Subcutaneous abdominal adipose tissue (tissue), 5 donors: ENCODE measurements at regions not wholly inside any gene's neighbourhood (a gene's known extent, or its start where the extent isn't known, plus 50 kb on each side); places are given as distances from the start of the nearest gene placed in this dataset.
"Not testable (repeated sequence)": the region's sequence is repeated elsewhere in the genome, so short reads cannot be mapped to it uniquely, and the experiment has no call there.

ENCODE experiments used
- H3K27ac ChIP-seq: one replicate; pipeline ENCODE4 v1.7.0; 2013; ENCODE audit warnings: low read depth, mild to moderate bottlenecking, inconsistent platforms, low read length, moderate library complexity
- H3K27me3 ChIP-seq, 5 donors: one replicate each; pipeline ENCODE4 v1.7.0; 2013; ENCODE audit warnings: low read length in 5 of 5, inconsistent platforms in 1 of 5; ENCODE audit not compliant: control insufficient read depth in 5 of 5, insufficient read depth in 4 of 5
- H3K36me3 ChIP-seq, 5 donors: one replicate each; pipeline ENCODE4 v1.7.0; 2013; ENCODE audit warnings: low read length in 5 of 5; ENCODE audit not compliant: control insufficient read depth in 5 of 5, insufficient read depth in 5 of 5
- H3K4me1 ChIP-seq, 5 donors: one replicate each; pipeline ENCODE4 v1.7.0; 2013; ENCODE audit warnings: low read length in 5 of 5, mild to moderate bottlenecking in 3 of 5, moderate library complexity in 1 of 5; ENCODE audit not compliant: control insufficient read depth in 5 of 5, insufficient read depth in 5 of 5
- H3K4me3 ChIP-seq, 5 donors: one replicate each; pipeline ENCODE4 v1.7.0; 2013; ENCODE audit warnings: low read length in 5 of 5, low read depth in 1 of 5
- H3K9ac ChIP-seq, 5 donors: one replicate each; pipeline ENCODE4 v1.7.0; 2013; ENCODE audit warnings: low read length in 5 of 5, mild to moderate bottlenecking in 4 of 5, moderate library complexity in 3 of 5
- H3K9me3 ChIP-seq, 5 donors: one replicate each; pipeline ENCODE4 v1.7.0; 2013; ENCODE audit warnings: low read length in 5 of 5; ENCODE audit not compliant: control insufficient read depth in 5 of 5
- donor health status: healthy.
- donor health status: healthy.
- donor health status: healthy.
- donor health status: healthy.
- donor health status: healthy.

- no peak overlapping the region for H3K4me3 ChIP-seq
- H3K27ac ChIP-seq = no peak overlapping the region
- no peaks in the 10 kb centered on the region for H3K36me3 ChIP-seq
- H3K9ac ChIP-seq = no peak overlapping the region
- H3K27me3 ChIP-seq = no peaks in the 10 kb centered on the region
- no peaks in the 10 kb centered on the region for H3K4me1 ChIP-seq
- H3K9me3 ChIP-seq = no peaks in the 10 kb centered on the region
These were observed 342.1 kb downstream of the TAF11L14 start for GRCh38 chr5:17976404-17976803.

GRCh38 chr5:17978954-17979353 is 344.7 kb downstream of the TAF11L14 start:
- Histone ChIP-seq H3K27ac (no peak overlapping the region), H3K4me1 (no peaks in the 10 kb centered on the region), H3K9me3 (no peaks in the 10 kb centered on the region), H3K4me3 (no peak overlapping the region), H3K36me3 (no peaks in the 10 kb centered on the region), H3K9ac (no peak overlapping the region), H3K27me3 (no peaks in the 10 kb centered on the region)

GRCh38 chr5:17982626-17983025 is 348.4 kb downstream of the TAF11L14 start:
- H3K36me3 ChIP-seq, H3K4me3 ChIP-seq, H3K9ac ChIP-seq, H3K27ac ChIP-seq, H3K27me3 ChIP-seq, H3K4me1 ChIP-seq, H3K9me3 ChIP-seq: not testable (repeated sequence)

- H3K9me3 ChIP-seq = no peaks in the 10 kb centered on the region
- no peaks in the 10 kb centered on the region for H3K4me1 ChIP-seq
- H3K27ac ChIP-seq = no peak overlapping the region
- no peak overlapping the region for H3K9ac ChIP-seq
- H3K27me3 ChIP-seq = no peaks in the 10 kb centered on the region
- H3K36me3 ChIP-seq = no peaks in the 10 kb centered on the region
- no peak overlapping the region for H3K4me3 ChIP-seq
These were observed 354.8 kb downstream of the TAF11L14 start for GRCh38 chr5:17989036-17989435.

GRCh38 chr5:17989567-17990563 is 355.6 kb downstream of the TAF11L14 start:
- no peaks in the 10 kb centered on the region for H3K4me1 ChIP-seq
- no peak overlapping the region for H3K27ac ChIP-seq
- no peaks in the 10 kb centered on the region for H3K9me3 ChIP-seq
- H3K27me3 ChIP-seq = no peaks in the 10 kb centered on the region
- H3K36me3 ChIP-seq = no peaks in the 10 kb centered on the region
- H3K4me3 ChIP-seq = no peak overlapping the region
- H3K9ac ChIP-seq = no peak overlapping the region

GRCh38 chr5:17991775-17992174 is 357.5 kb downstream of the TAF11L14 start:
- Histone ChIP-seq H3K36me3 (no peaks in the 10 kb centered on the region), H3K27ac (no peak overlapping the region), H3K9me3 (no peaks in the 10 kb centered on the region), H3K4me3 (no peak overlapping the region), H3K27me3 (no peaks in the 10 kb centered on the region), H3K4me1 (no peaks in the 10 kb centered on the region), H3K9ac (no peak overlapping the region)

GRCh38 chr5:17992291-17992690 is 358.0 kb downstream of the TAF11L14 start:
- H3K27ac ChIP-seq = no peak overlapping the region

GRCh38 chr5:17995997-17996396 is 361.7 kb downstream of the TAF11L14 start:
- H3K27me3 ChIP-seq = no peaks in the 10 kb centered on the region
- no peaks in the 10 kb centered on the region for H3K36me3 ChIP-seq
- no peak overlapping the region for H3K9ac ChIP-seq
- H3K4me3 ChIP-seq = no peak overlapping the region
- H3K4me1 ChIP-seq = no peaks in the 10 kb centered on the region
- no peak overlapping the region for H3K27ac ChIP-seq
- H3K9me3 ChIP-seq = no peaks in the 10 kb centered on the region

More at GRCh38 chr5:17992291-17992690, 358.0 kb downstream of the TAF11L14 start:
- Histone ChIP-seq H3K9ac (no peak overlapping the region), H3K4me3 (no peak overlapping the region), H3K4me1 (no peaks in the 10 kb centered on the region), H3K27me3 (no peaks in the 10 kb centered on the region), H3K9me3 (no peaks in the 10 kb centered on the region), H3K36me3 (no peaks in the 10 kb centered on the region)

GRCh38 chr5:17999858-18000257 is 365.6 kb downstream of the TAF11L14 start:
- no peaks in the 10 kb centered on the region for H3K27me3 ChIP-seq
- no peak overlapping the region for H3K4me3 ChIP-seq
- H3K9ac ChIP-seq = no peak overlapping the region
- H3K9me3 ChIP-seq = no peaks in the 10 kb centered on the region
- H3K4me1 ChIP-seq = no peaks in the 10 kb centered on the region
- H3K36me3 ChIP-seq = no peaks in the 10 kb centered on the region
- no peak overlapping the region for H3K27ac ChIP-seq

GRCh38 chr5:18000744-18001143 is 366.5 kb downstream of the TAF11L14 start:
- Histone ChIP-seq H3K4me1 (no peaks in the 10 kb centered on the region), H3K36me3 (no peaks in the 10 kb centered on the region), H3K27ac (no peak overlapping the region), H3K27me3 (no peaks in the 10 kb centered on the region), H3K9ac (no peak overlapping the region), H3K4me3 (no peak overlapping the region), H3K9me3 (no peaks in the 10 kb centered on the region)
